ENCODE measurements at regions not wholly inside any gene's neighbourhood (a gene's known extent, or its start where the extent isn't known, plus 50 kb on each side); places are given as distances from the start of the nearest gene placed in this dataset.
"Not testable (repeated sequence)": the region's sequence is repeated elsewhere in the genome, so short reads cannot be mapped to it uniquely, and the experiment has no call there.

DNA sequence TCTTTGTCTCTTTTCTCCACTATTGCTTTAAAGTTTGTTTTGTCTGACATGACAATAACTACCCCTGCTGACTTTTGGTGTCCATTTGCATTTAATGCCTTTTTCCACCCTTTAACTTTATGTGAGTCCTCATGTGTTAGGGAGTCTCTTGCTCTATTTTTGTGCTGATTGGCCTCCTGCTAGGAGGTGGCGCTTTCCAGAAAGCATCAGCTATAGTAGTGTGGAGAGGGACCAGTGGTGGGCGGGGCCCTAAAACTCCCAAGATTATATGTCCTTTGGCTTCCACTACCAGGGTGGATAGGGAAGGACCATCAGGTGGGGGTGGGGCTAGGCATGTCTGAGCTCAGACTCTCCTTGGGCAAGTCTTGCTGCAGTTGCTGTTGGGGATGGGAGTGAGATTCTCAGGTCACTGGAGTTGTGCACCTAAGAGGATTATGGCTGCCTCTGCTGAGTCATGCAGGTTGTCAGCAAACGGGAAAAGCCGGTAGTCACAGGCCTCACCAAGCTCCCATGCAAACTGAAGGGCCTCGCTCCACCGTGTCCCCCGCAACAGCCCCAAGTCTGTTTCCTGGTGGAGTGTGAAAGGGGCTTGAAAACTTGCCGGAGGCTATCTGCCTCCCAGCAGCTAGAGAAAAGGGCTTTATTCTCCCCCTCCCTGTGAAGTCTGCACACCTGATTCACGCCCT lies 156.3 kb downstream of the CPEB2 start:
- Mint-ChIP-seq H3K9me3 (peaks cover 6 to 11% of the 10 kb centered on the region in 2 donors), H3K27ac (no peak overlapping the region), H3K36me3 (no peaks in the 10 kb centered on the region)
- DNase-seq (ENCODE audit: low spot score in 2 of 2): no peak
- no peak for ATAC-seq

DNA sequence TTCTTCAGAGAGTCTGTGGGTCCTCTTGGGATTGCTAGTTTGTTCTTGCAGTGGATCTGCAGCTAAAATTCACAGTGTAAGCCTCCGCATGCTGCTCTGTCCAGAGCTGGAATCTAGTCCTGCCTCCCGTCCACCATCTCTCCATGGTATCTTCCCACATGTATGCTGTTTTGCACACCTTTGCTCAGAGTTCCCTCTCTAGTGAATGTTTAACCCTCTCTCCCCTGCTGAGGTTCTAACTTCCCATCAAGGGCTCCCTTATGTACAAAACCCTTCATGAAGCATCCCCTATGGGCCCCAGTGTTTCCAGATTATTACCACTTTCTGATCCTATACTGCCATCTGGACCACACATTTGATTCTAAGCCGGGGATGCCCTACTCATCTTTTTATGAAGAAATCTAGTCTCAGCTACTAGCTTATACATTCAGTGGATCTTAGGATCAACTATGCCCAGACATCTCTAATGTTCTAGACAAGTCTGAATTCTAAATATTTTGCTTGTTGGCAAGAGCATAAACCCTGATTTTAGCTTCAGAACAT lies 157.3 kb downstream of the CPEB2 start:
- ATAC-seq: no peak
- Mint-ChIP-seq H3K9me3 (peaks cover 3 to 8% of the 10 kb centered on the region in 2 donors), H3K27ac (no peak overlapping the region), H3K36me3 (no peaks in the 10 kb centered on the region)
- no peak for DNase-seq (ENCODE audit: low spot score in 2 of 2)

DNA sequence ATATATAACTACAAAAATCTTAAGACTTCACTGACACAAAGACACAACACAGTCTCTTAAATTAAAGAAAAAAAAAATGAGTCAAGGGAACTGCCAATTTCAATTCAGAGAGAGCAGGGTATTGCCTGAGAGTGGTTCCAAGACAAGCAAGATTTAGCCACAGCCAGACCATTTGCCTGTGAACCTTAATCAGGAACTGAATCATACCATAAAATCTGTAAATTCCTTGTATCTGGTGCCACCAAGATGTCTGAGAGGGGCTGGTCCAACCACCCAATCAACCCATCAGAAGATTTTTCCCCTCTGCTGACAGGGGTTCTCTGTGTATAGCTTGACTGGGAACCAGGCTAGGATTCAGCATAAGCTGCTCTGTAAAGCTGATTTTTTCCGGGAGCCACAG lies 159.2 kb downstream of the CPEB2 start:
- DNase-seq (ENCODE audit: low spot score in 2 of 2): no peak
- H3K27ac Mint-ChIP-seq: no peak overlapping the region
- no peak for ATAC-seq
- H3K9me3 Mint-ChIP-seq: peaks cover 3 to 5% of the 10 kb centered on the region in 2 donors
- H3K36me3 Mint-ChIP-seq: no peaks in the 10 kb centered on the region

DNA sequence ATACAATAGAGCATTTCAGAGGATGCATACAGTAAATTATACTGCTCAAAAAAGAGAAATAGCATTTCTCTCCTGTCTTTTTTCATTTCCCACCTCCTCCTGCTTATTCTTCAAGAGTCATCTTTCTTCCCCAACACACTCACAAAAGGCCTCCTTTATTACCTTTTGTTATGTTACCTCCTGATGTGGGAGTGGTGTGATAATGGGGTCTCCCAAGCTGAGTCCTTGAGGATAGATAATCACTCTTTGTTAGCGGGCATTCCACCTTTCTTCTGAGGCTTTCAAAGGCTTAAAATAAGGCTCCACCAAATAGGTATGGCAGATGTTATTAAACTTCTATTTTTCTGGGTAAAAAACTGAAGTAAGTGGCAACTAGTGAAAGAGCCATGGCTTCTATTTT lies 159.8 kb downstream of the CPEB2 start:
- ATAC-seq (no peak), DNase-seq (ENCODE audit: low spot score in 2 of 2) (no peak)
- H3K27ac Mint-ChIP-seq: no peak overlapping the region
- peaks cover 3 to 5% of the 10 kb centered on the region in 2 donors for H3K9me3 Mint-ChIP-seq
- no peaks in the 10 kb centered on the region for H3K36me3 Mint-ChIP-seq

DNA sequence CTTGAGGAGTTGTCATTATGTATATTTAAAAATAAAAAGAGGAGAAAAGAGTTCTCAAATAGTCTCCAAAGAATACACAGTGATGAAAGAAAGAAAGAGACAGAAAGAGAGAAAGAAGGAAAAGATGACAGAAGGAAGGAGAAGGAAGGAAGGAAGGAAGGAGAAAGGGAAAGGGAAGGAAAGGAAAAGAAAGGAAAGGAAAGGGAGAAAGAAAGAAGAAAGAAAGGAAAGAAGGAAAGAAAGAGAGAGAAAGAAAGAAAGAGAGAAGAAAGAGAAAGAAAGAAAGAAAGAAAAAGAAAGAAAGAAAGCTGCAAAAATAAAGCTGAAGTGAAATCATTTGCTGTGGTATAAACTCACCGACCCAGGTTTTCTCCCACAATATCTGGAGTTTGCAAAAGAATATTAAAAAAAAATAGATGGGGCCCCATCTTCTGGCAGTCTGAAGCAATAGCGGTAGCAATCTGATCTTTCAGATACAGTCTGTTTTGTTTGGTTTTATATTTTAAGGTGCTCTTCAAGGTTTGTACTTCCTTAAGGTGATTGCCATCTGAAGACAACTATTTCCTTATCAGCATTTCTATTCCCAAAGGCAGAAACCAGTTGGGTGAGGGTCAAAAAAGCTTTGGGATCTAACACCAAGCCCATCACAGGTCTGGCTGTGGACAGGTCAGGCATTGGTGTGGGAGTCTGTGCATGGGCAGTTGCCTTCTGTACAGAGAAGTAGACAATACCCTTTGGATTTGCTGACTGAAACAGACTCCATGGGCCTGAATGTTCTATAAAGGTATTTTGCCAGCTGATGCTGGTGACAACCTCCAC lies 160.4 kb downstream of the CPEB2 start:
- DNase-seq (ENCODE audit: low spot score in 2 of 2) (no peak), ATAC-seq (no peak)
- Mint-ChIP-seq H3K9me3 (peaks cover under 1 to 3% of the 10 kb centered on the region in 2 donors), H3K36me3 (no peaks in the 10 kb centered on the region), H3K27ac (no peak overlapping the region)

DNA sequence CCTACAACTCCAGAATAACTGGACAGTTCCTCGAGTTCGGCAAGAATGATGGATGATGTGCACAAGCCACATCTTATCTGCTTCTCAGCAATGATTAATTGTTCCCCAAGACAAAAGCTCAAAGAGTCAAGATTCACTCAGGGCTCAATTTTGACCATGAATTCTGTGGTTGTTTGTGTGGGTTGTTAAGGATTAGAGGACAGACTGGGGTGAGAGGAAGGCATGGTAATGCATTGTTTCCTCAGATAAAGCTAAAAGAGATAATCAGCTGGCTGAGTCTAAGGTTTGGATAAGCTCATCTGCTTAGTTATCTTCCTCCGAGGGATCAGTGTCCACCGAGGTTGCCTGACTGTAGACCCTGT lies 161.0 kb downstream of the CPEB2 start:
- Mint-ChIP-seq H3K27ac (no peak overlapping the region), H3K9me3 (no peaks in the 10 kb centered on the region), H3K36me3 (no peaks in the 10 kb centered on the region)
- DNase-seq (ENCODE audit: low spot score in 2 of 2): no peak
- no peak for ATAC-seq

DNA sequence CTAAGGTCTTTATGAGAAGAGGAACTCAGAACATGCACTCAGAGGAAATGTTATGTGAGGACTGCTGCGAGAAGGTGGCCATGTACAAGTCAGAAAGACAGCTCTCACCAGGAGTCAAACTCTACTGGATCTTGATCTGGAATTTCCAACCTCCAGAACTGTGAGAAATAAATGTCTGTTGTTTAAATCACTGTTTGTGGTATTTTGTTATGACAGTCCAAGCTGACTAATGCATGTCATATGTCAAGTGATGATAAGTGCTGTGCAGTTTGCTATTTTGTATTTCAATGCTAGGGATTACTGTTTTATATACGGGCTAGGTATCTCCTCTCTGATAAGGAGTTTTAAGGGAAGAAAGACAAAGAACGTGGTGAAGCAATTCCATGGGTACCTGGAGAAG lies 162.3 kb downstream of the CPEB2 start:
- ATAC-seq (no peak), DNase-seq (ENCODE audit: low spot score in 2 of 2) (no peak)
- H3K27ac Mint-ChIP-seq: peak overlapping the region in 1 of 2 donors; percentile 12
- H3K9me3 Mint-ChIP-seq: no peaks in the 10 kb centered on the region
- H3K36me3 Mint-ChIP-seq: no peaks in the 10 kb centered on the region

DNA sequence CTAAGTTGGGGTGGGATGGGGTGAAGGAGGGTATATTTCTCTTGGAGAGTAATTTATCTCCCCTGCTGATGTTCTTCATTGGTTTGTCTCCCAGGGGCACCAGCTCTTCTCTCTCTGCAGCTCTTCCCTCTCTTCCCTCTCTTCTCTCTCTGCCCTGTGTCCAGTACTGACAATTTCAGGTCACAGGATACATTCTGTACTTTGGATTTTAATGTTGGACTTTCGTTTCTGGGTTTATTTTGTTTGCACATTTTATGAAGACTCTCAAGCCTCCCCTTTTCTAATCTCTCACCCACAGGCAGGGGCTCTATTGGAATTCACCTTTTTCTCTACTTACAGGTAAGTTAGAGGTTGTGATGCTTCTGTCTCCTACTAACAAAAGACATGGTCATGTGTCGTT lies 165.5 kb downstream of the CPEB2 start:
- H3K36me3 Mint-ChIP-seq: peaks cover 8 to 12% of the 10 kb centered on the region in 2 donors
- no peak for DNase-seq (ENCODE audit: low spot score in 2 of 2)
- H3K9me3 Mint-ChIP-seq: peaks cover 0 to 7% of the 10 kb centered on the region in 2 donors
- H3K27ac Mint-ChIP-seq: no peak overlapping the region
- no peak for ATAC-seq

DNA sequence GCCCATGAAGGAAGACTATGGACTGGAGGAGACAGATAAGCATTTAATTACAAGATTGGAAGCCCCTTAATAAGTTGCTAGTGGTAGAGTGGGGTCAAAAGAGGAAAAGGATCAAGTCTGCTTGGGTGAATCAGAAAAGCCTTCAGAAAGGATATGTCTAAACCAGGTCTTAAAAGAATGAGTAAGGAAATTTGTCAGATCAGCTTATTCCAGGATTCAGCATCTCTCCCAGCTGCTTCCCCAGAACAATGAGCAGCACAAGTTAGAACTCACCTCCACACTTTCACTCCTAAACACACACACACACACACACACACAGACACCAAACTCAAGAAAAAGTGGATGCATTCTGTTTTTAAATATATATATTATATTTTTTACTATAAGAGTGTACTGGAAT lies 166.5 kb downstream of the CPEB2 start:
- peaks cover 0 to 7% of the 10 kb centered on the region in 2 donors for H3K9me3 Mint-ChIP-seq
- H3K36me3 Mint-ChIP-seq: peaks cover 8 to 12% of the 10 kb centered on the region in 2 donors
- ATAC-seq (no peak), DNase-seq (ENCODE audit: low spot score in 2 of 2) (no peak)
- no peak overlapping the region for H3K27ac Mint-ChIP-seq

DNA sequence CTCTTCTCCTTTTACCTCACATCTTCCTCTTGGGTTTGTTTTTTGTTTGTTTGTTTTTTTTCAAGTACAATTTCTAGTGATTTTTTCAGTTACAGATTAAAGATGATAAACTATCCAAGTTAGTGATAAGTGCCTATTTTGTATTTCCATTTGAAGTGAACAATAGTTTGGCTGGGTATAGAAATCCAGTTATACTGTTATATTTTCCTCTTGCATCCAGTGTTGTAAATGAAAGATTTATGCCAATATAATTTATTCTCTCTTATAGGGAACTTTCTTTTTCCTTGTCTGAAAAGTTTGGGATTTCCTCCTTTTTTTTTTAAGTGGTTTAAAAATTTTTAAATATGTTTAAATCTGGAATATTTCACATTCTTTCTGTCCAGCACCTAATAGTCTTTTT lies 169.4 kb downstream of the CPEB2 start:
- peaks cover 8 to 12% of the 10 kb centered on the region in 2 donors for H3K36me3 Mint-ChIP-seq
- no peak for ATAC-seq
- DNase-seq (ENCODE audit: low spot score in 2 of 2): no peak
- peaks cover 0 to 7% of the 10 kb centered on the region in 2 donors for H3K9me3 Mint-ChIP-seq
- no peak overlapping the region for H3K27ac Mint-ChIP-seq

DNA sequence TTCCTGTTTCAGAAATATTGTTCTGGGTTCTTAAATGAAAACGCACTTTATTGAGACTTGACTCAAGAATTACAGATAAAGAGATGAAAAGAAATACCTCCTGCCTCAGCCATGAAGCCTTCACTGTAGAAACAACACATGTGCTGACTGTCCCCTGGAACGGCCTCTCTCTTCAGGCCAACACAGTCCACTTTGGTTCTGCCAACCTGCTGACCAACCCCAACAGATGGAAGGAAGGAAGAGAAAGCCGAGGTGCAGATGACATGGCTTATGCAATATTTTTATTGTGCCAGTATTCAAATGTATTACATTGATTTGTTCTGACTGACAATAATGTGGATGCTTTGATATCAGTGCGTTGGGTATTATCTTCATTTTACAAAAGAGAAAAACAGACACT lies 171.0 kb downstream of the CPEB2 start:
- H3K36me3 Mint-ChIP-seq: peaks cover 8 to 12% of the 10 kb centered on the region in 2 donors
- ATAC-seq (no peak), DNase-seq (ENCODE audit: low spot score in 2 of 2) (no peak)
- peaks cover 0 to 7% of the 10 kb centered on the region in 2 donors for H3K9me3 Mint-ChIP-seq
- no peak overlapping the region for H3K27ac Mint-ChIP-seq

DNA sequence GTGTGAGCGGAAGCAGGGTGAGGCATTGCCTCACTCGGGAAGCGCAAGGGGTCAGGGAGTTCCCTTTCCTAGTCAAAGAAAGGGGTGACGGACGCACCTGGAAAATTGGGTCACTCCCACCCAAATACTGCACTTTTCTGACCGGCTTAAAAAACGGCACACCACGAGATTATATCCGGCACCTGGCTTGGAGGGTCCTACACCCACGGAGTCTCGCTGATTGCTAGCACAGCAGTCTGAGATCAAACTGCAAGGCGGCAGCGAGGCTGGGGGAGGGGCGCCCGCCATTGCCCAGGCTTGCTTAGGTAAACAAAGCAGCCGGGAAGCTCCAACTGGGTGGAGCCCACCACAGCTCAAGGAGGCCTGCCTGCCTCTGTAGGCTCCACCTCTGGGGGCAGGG lies 171.9 kb downstream of the CPEB2 start:
- not testable (repeated sequence) for H3K27ac Mint-ChIP-seq; ATAC-seq; DNase-seq (ENCODE audit: low spot score in 2 of 2); H3K9me3 Mint-ChIP-seq
- H3K36me3 Mint-ChIP-seq: peaks cover 8 to 12% of the 10 kb centered on the region in 2 donors

DNA sequence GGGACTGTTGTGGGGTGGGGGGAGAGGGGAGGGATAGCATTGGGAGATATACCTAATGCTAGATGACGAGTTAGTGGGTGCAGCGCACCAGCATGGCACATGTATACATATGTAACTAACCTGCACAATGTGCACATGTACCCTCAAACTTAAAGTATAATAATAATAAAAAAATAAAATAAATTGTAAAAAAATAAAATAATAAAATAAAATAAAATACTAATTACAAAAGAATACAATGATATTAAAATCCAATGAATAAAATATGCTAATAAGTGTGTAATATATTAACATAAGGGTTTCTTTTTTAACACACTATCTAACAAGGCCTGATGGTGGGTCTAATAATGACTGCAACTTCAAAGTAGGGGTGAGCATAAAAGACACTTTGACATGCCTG lies 177.6 kb downstream of the CPEB2 start:
- ATAC-seq; H3K36me3 Mint-ChIP-seq; DNase-seq (ENCODE audit: low spot score in 2 of 2); H3K9me3 Mint-ChIP-seq; H3K27ac Mint-ChIP-seq: not testable (repeated sequence)

DNA sequence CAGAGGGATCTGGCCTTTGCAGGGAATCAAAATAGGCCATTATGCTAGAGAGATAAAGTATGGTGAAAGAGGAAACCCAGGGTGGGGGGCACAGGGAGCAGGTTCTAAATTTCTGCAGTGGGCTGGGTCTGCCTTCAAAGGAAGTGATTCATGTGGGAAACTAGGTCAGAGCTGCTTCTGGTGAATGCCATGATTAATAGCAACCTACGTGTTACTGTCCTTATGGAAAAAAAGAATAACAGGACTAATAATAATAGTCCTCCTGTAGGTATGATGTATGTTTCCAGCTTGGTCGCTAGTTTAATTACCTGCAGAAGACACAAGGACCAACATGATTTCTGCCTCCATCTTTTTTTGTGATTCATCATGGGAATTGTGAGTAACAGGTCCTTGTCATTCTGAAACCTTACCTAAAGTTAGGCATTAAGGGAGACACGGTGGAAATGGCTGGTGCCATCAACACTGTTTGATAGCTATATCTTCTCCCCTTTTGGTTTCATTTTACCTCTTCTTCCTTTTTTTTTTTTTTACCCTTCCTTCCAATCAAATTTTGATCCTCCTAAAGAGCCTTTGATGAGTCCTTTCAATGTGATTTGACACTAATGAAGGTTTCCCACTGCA lies 180.4 kb downstream of the CPEB2 start:
- peak in 1 of 2 donors; percentile 18 for DNase-seq (ENCODE audit: low spot score in 2 of 2)
- peak; percentile 95 to 97 for ATAC-seq
- Mint-ChIP-seq H3K27ac (peak overlapping the region; percentile 15 to 84), H3K9me3 (no peaks in the 10 kb centered on the region), H3K36me3 (no peaks in the 10 kb centered on the region)

DNA sequence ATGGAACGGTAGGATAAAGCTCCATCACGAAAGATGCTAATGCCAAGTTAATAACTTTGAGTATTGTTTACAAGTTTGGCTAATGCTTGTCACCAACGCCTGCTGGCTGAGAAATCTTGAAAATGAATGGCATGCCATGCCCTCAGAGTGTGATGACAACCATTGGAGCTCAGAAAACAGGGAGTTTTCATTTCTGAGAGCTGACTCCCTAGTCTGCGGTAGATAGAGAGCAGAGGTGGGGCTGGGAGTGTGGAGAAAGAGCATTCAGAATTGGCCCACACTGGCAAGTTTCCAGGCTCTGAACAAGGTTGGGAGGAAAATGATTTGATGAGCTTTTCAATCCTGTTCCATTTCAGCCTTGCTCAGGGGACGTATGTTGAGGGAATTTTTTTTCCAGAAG lies 183.9 kb downstream of the CPEB2 start:
- H3K9me3 Mint-ChIP-seq: peaks cover 0 to 6% of the 10 kb centered on the region in 2 donors
- ATAC-seq (no peak), DNase-seq (ENCODE audit: low spot score in 2 of 2) (no peak)
- H3K36me3 Mint-ChIP-seq: no peaks in the 10 kb centered on the region
- H3K27ac Mint-ChIP-seq: no peak overlapping the region

DNA sequence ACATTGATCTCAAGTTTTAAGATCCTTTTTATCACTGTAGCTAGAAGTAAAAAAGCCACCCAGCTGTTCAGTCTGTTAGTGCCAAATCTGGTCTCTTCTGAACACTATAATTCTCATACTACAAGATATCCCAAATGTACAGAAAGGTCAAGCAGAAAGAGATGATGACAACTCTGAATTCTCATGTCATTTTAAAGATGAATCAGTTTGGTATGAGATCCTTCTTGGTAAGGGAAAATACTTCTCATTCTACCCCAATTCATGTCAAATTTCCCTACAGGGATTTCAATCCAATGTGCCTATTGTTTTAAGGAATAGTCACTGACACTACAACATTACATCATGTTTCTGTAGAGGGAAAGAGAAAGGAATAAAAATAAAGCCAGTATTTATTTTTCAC lies 184.5 kb downstream of the CPEB2 start:
- ATAC-seq (no peak), DNase-seq (ENCODE audit: low spot score in 2 of 2) (no peak)
- H3K9me3 Mint-ChIP-seq: peaks cover 0 to 6% of the 10 kb centered on the region in 2 donors
- no peaks in the 10 kb centered on the region for H3K36me3 Mint-ChIP-seq
- no peak overlapping the region for H3K27ac Mint-ChIP-seq

Data from activated naive CD4-positive, alpha-beta T cell treated with anti-CD3 and anti-CD28 coated beads, Interleukin-2, amount 50 U/mL, for 72 hours (primary cell).